ENCODE measurements at regions not wholly inside any gene's neighbourhood (a gene's known extent, or its start where the extent isn't known, plus 50 kb on each side); places are given as distances from the start of the nearest gene placed in this dataset.

DNA sequence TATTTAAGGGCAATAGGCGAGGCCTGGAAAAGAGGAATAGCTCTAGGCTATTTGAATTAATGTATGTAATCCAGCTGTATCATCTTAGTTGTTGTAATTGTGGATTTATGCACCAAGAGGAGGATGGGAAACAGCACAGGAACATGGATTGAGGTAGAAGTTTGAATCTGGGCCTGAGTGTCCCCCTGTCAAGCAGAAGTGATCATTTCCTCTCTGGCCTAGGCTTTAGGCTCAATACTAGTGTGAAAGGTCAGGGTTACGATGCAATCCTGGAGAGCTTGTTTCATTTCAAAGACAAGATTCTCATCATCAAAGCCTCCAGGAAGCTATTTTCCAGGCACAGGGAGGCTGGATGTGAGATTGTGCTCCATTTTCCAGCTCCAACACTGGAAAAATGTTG lies 77.9 kb upstream of the HSD17B12 start:
- no peak for FAIRE-seq
- no peak for DNase-seq (ENCODE audit: insufficient read length, low spot score)

DNA sequence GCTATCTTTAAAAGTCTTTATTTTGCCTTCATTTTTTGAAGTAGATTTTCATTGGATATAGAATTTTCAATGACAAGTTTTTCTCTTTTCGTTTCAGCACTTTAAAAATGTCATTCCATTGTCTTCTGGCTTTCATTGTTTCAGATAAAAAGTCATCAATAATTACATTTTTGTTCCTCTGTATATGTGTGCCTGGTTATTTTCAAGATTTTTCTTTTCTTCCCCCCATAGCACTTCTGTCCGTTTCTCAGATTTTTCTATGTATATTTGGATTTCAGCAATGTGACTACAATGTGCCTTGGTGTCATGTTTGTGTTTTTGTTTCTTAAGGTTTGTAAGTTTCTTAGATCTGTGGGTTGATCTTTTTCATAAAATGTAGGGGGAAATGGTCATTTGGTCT lies 66.3 kb upstream of the HSD17B12 start:
- FAIRE-seq (no peak), DNase-seq (ENCODE audit: insufficient read length, low spot score) (no peak)

DNA sequence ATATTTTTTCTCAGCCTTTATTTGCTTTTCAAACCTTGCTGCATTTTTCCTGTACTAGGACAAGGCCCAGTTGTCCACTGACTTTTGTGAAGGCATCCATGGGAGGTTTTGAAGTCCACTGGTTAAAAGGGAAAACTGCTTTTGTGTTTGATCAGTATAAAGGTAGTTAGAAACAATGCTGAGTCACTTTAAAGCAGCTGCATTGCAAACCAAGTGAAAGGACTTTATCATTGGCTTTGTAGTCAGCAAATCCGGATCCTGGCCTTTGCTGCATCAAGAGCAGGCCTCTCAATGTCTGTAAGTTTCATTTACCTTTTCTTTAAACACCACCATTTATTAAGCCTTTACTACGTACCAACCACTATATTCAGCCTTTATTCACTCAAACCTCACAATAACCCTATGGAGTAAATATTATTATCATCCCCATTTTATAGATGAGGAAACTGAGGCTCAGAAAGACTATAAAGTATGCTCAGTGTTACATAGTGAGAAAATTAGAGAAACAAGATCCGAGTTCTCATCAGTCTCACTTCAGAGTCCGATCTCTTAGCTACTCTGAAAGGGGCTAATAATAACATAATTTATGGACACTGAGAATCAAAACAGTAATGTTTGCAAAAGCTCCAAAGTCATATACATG lies 60.6 kb upstream of the HSD17B12 start:
- DNase-seq (ENCODE audit: insufficient read length, low spot score) (no peak), FAIRE-seq (no peak)

DNA sequence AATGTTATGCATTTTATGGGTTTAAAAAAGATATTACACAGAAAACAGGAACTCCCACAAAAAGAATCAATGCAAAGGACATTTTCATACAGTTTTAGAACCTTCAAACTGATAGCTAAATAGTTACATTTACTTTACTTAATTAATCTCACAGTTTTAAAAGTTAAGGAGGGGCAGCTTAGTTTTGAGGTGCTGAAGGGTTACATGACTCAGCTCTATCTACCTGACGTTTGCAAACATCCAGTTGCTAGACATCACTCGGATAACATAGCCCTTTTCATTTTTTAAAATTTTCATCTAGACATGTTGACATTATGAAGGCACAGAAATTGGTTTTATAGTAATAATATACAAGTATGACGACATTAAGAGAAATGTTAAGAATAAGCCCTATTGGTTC lies 53.7 kb upstream of the HSD17B12 start:
- DNase-seq (ENCODE audit: insufficient read length, low spot score), result no peak
- no peak for FAIRE-seq

All from HTR-8/SVneo (cell line).